ENCODE measurements at regions not wholly inside any gene's neighbourhood (a gene's known extent, or its start where the extent isn't known, plus 50 kb on each side); places are given as distances from the start of the nearest gene placed in this dataset.
"Not testable (repeated sequence)": the region's sequence is repeated elsewhere in the genome, so short reads cannot be mapped to it uniquely, and the experiment has no call there.

DNA sequence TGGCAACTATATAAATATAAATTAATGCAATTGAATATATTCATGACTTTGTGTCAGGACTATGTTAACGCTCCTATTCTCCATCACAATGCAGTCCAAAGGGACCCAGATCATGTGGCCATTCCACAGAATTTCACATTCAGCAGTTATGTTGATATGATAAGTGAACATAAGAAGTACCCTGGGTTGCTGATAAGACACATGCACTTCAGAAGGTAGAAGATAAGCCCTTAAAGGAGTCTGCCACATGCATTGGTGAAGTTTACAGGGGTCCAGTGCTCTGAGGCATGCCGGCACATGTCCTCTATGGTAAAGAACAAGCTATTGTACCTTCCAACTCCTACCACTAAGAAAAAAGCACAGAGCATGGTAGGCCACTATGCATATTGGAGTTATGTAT lies 76.4 kb downstream of the PHAX start:
- H3K4me3 ChIP-seq (replicated peaks; ENCODE audit: low read depth, low read length), result no peak overlapping the region
- no peak for DNase-seq (ENCODE audit: low read depth)
- TF ChIP-seq, protein P1, sequence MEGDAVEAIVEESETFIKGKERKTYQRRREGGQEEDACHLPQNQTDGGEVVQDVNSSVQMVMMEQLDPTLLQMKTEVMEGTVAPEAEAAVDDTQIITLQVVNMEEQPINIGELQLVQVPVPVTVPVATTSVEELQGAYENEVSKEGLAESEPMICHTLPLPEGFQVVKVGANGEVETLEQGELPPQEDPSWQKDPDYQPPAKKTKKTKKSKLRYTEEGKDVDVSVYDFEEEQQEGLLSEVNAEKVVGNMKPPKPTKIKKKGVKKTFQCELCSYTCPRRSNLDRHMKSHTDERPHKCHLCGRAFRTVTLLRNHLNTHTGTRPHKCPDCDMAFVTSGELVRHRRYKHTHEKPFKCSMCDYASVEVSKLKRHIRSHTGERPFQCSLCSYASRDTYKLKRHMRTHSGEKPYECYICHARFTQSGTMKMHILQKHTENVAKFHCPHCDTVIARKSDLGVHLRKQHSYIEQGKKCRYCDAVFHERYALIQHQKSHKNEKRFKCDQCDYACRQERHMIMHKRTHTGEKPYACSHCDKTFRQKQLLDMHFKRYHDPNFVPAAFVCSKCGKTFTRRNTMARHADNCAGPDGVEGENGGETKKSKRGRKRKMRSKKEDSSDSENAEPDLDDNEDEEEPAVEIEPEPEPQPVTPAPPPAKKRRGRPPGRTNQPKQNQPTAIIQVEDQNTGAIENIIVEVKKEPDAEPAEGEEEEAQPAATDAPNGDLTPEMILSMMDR (IDR thresholded peaks at IDR 0.05; ENCODE audit: low read length, missing control alignments), result no peak

DNA sequence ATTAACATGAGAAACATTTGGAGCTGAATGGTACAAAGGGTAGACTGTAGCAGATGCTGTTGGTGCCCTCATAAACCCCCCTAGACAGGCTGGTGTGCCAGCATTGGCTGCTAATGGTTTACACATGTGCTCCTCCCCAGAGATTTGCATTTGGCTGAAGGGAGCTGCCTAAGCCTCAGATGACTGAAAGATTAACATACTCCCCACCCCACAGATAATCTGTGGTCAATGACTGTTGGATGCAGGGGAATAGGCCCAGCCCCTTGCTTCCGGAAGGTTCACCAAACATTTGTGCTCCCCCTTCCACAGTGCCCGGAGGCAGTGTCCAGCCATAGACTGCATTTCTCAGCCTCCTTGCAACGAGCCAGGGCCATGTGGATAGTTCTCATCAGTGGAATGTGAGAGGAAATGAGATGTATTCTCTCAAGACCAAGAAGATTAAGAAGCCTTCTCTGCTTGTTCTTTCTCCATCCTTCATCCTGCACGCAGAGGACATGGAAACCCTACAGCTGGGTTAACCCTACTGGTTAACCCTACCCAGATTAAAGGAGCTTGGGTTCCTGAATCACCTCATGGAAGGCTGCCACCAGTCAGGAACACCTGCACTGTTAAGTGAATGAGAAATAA lies 79.6 kb downstream of the PHAX start:
- TF ChIP-seq, protein P1 (IDR thresholded peaks at IDR 0.05; ENCODE audit: low read length, missing control alignments), result no peak
- peak; percentile 19 for DNase-seq (ENCODE audit: low read depth)
- no peak overlapping the region for H3K4me3 ChIP-seq (replicated peaks; ENCODE audit: low read depth, low read length)

DNA sequence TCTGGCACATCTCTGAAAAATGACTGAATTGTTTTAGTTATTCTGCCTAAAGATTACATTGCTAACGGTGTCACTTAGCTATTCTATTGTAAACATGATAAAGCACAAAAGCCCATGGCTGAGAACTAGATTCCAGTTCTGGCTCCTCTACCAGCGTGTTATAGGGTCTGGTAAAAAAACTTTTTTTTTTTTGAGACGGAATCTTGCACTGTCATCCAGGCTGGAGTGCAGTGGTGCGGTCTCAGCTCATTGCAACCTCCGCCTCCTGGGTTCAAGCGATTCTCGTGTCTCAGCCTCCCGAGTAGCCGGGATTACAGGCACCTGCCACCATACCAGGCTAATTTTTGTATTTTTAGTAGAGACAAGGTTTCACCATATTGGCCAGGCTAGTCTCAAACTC lies 80.6 kb downstream of the PHAX start:
- not testable (repeated sequence) for H3K4me3 ChIP-seq (replicated peaks; ENCODE audit: low read depth, low read length); DNase-seq (ENCODE audit: low read depth)

DNA sequence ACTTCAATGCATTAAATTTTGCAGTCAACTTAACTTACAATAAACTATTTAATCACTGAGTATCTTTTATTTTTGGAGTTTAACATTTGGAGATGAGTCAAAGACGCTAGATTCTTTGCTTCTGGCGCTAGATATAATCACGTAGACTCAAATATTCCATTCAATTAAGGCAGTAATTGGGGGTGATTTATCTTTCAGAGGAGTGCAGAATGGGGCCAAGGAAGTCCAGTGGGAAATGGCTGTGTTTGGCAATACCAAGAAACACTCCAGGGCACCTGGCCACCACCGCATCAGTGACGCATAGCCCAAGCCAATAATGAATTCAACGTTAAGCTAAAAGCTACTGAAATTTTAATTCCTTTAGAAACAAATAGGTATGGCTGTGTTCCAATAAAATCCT lies 81.2 kb downstream of the PHAX start:
- H3K4me3 ChIP-seq (replicated peaks; ENCODE audit: low read depth, low read length), result no peak overlapping the region
- no peak for DNase-seq (ENCODE audit: low read depth)
- TF ChIP-seq, protein P1 (IDR thresholded peaks at IDR 0.05; ENCODE audit: low read length, missing control alignments), result no peak

DNA sequence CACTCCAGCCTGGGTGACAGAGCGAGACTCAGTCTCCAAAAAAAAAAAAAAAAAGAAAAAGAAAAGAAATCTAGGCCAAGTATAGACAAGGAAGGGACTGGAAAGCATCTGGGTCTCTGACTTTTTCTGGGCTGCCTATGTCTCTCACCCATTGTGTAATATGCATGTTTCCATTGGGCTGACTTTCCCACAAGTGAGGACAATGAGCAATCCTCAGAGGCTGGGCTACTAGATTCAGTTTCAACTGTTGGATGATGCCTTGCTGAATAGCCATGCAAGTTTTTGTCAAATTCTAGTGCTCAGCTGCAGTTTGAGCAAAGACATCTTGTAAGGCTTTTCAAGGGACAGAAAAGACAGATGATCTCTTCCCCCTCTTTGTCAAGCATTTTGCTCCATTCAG lies 82.1 kb downstream of the PHAX start:
- H3K4me3 ChIP-seq (replicated peaks; ENCODE audit: low read depth, low read length), result no peak overlapping the region
- TF ChIP-seq, protein P1 (IDR thresholded peaks at IDR 0.05; ENCODE audit: low read length, missing control alignments), result no peak
- DNase-seq (ENCODE audit: low read depth), result no peak

DNA sequence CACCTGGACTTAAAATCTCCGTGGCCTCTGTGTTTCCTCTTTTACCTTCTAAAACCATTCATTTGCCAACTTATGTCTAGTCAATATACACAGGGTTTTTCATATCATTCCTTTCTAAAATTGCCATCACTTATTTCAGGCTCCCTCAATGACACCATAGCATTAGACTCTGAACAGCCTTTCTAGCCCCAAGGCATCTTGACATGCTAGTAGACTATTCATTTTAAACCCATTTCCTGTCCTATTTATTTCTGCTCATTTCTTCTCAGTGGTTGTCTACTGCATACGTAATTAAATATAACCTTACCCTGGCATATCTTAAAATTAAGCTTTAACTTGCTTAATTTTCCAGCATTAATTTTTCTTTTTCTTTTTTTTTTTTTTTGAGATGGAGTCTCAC lies 83.2 kb downstream of the PHAX start:
- DNase-seq (ENCODE audit: low read depth), result no peak
- TF ChIP-seq, protein P1 (IDR thresholded peaks at IDR 0.05; ENCODE audit: low read length, missing control alignments), result no peak
- H3K4me3 ChIP-seq (replicated peaks; ENCODE audit: low read depth, low read length), result no peak overlapping the region

DNA sequence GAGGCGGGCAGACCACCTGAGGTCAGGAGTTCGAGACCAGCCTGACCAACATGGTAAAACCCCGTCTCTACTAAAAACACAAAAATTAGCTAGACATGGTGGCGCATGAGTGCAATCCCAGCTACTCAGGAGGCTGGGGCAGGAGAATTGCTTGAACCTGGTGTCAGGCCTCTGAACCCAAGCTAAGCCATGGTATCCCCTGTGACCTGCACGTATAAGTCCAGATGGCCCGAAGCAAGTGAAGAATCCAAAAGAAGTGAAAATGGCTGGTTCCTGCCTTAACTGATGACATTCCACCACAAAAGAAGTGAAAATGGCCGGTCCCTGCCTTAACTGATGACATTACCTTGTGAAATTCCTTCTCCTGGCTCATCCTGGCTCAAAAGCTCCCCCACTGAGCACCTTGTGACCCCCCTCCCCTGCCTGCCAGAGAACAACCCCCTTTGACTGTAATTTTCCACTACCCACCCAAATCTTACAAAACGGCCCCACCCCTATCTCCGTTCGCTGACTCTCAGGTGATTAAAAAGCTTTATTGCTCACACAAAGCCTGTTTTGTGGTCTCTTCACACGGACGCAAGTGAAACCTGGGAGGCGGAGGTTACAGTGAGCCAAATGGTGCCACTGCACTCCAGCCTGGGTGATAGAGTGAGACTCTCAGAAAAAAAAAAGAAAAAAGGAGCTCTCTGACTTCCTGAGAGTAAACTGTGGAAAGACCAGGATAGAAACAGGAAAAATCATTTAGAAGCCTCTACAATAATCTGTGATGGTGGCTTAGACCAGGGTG lies 84.1 kb downstream of the PHAX start:
- DNase-seq (ENCODE audit: low read depth); H3K4me3 ChIP-seq (replicated peaks; ENCODE audit: low read depth, low read length): not testable (repeated sequence)
